ENCODE measurements at regions not wholly inside any gene's neighbourhood (a gene's known extent, or its start where the extent isn't known, plus 50 kb on each side); places are given as distances from the start of the nearest gene placed in this dataset.

DNA sequence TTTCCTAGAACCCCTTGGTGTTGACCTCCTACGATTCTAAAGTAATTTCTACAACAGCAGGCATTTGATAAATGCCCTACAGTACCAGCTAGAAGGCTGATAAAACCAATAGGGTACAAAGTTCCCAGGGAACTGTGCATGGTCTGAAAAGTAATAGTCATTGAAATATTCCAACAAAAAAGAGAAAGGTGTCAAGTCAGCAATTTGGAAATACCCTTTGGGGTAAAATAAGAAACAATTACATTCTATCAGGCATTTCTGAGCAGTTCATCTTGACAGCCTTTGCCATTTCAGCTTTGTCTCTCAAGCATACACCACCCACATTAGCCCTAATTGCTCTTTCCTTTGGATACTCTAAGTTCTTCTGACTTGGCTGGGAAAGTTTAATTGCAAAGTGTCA, 542.9 kb upstream of the DDX18 start:
- TF ChIP-seq SP1 (IDR thresholded peaks at IDR 0.05) = no peak
- TF ChIP-seq, protein P1, sequence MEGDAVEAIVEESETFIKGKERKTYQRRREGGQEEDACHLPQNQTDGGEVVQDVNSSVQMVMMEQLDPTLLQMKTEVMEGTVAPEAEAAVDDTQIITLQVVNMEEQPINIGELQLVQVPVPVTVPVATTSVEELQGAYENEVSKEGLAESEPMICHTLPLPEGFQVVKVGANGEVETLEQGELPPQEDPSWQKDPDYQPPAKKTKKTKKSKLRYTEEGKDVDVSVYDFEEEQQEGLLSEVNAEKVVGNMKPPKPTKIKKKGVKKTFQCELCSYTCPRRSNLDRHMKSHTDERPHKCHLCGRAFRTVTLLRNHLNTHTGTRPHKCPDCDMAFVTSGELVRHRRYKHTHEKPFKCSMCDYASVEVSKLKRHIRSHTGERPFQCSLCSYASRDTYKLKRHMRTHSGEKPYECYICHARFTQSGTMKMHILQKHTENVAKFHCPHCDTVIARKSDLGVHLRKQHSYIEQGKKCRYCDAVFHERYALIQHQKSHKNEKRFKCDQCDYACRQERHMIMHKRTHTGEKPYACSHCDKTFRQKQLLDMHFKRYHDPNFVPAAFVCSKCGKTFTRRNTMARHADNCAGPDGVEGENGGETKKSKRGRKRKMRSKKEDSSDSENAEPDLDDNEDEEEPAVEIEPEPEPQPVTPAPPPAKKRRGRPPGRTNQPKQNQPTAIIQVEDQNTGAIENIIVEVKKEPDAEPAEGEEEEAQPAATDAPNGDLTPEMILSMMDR (IDR thresholded peaks at IDR 0.05; ENCODE audit: low read depth, low read length, missing input control) = no peak
- TF ChIP-seq, protein P2, sequence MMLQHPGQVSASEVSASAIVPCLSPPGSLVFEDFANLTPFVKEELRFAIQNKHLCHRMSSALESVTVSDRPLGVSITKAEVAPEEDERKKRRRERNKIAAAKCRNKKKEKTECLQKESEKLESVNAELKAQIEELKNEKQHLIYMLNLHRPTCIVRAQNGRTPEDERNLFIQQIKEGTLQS (IDR thresholded peaks at IDR 0.05) = no peak
- TF ChIP-seq JUND (IDR thresholded peaks at IDR 0.05) = no peak
- no peak for TF ChIP-seq GABPA (IDR thresholded peaks at IDR 0.05 in 1 of 2, conservative IDR thresholded peaks at IDR 0.05 in 1 of 2)

All from liver (tissue), 3 donors.